Amniotic stem cell (primary cell): ENCODE measurements at regions not wholly inside any gene's neighbourhood (a gene's known extent, or its start where the extent isn't known, plus 50 kb on each side); places are given as distances from the start of the nearest gene placed in this dataset.

Experiments used
- DNase-seq: peaks from one replicate; lab custom pipeline; 2025; lab: John Stamatoyannopoulos, UW

- no peak for DNase-seq
Measured at GRCh38 chr2:204183608-204184007, 247.0 kb downstream of the ICOS start.

- DNase-seq: no peak
Measured at GRCh38 chr2:204184226-204184625, 247.7 kb downstream of the ICOS start.

GRCh38 chr2:204187229-204188083 is 250.9 kb downstream of the ICOS start:
- DNase-seq: no peak

GRCh38 chr2:204191574-204191973 is 255.0 kb downstream of the ICOS start:
- DNase-seq: no peak

GRCh38 chr2:204195498-204195897 is 258.9 kb downstream of the ICOS start:
- DNase-seq: no peak

- DNase-seq: no peak
Measured at GRCh38 chr2:204197336-204198005, 260.9 kb downstream of the ICOS start.

- DNase-seq: no peak
Measured at GRCh38 chr2:204199357-204199756, 262.8 kb downstream of the ICOS start.

- DNase-seq: no peak
Measured at GRCh38 chr2:204201507-204201906, 264.9 kb downstream of the ICOS start.

- no peak for DNase-seq
Measured at GRCh38 chr2:204202253-204202652, 265.7 kb downstream of the ICOS start.

GRCh38 chr2:204203704-204204103 is 267.1 kb downstream of the ICOS start:
- DNase-seq: no peak

GRCh38 chr2:204205082-204205481 is 268.5 kb downstream of the ICOS start:
- no peak for DNase-seq

GRCh38 chr2:204205538-204205937 is 269.0 kb downstream of the ICOS start:
- no peak for DNase-seq

- DNase-seq: no peak
Measured at GRCh38 chr2:204207866-204208265, 271.3 kb downstream of the ICOS start.

- DNase-seq: no peak
Measured at GRCh38 chr2:204213588-204213987, 277.0 kb downstream of the ICOS start.

- no peak for DNase-seq
Measured at GRCh38 chr2:204218040-204218439, 281.5 kb downstream of the ICOS start.

- no peak for DNase-seq
Measured at GRCh38 chr2:204219196-204219595, 282.6 kb downstream of the ICOS start.

GRCh38 chr2:204220896-204221295 is 284.3 kb downstream of the ICOS start:
- no peak for DNase-seq

- no peak for DNase-seq
Measured at GRCh38 chr2:204223046-204223445, 286.5 kb downstream of the ICOS start.

- DNase-seq: no peak
Measured at GRCh38 chr2:204223544-204223943, 287.0 kb downstream of the ICOS start.

- DNase-seq: no peak
Measured at GRCh38 chr2:204225671-204226073, 289.1 kb downstream of the ICOS start.

- DNase-seq: no peak
Measured at GRCh38 chr2:204226305-204226880, 289.8 kb downstream of the ICOS start.

- DNase-seq: no peak
Measured at GRCh38 chr2:204228169-204228886, 291.8 kb downstream of the ICOS start.
